GM12878 (cell line): ENCODE measurements at regions not wholly inside any gene's neighbourhood (a gene's known extent, or its start where the extent isn't known, plus 50 kb on each side); places are given as distances from the start of the nearest gene placed in this dataset.

Source experiments
- ATF2 ChIP-seq: IDR thresholded peaks from 2 replicates; pipeline ENCODE4 v1.6.1; 2012; ENCODE audit warnings: low read length, inconsistent platforms
- BCLAF1 ChIP-seq: fragments of 450-650 bp; IDR thresholded peaks from 2 replicates; pipeline ENCODE4 v1.6.1; 2017; ENCODE audit warnings: antibody characterized with exemption, mild to moderate bottlenecking, moderate library complexity
- CHD1 ChIP-seq: IDR thresholded peaks from 2 replicates; pipeline ENCODE4 v1.6.1; 2012; ENCODE audit warnings: low read depth, low read length, improper control_type of control experiment
- CTCF ChIP-seq, 3 experiments: IDR thresholded peaks in 2 of 3; conservative IDR thresholded peaks in 1 of 3; 2 replicates each; pipeline ENCODE4 v1.5.1; 2011; ENCODE audit warnings: low read depth in 3 of 3, low read length in 3 of 3, mild to moderate bottlenecking in 3 of 3, control low read depth in 2 of 3, moderate library complexity in 2 of 3, inconsistent platforms in 1 of 3, mixed read lengths in 1 of 3; ENCODE audit not compliant: control insufficient read depth in 2 of 3, insufficient read depth in 1 of 3; ENCODE audit errors: extremely low read depth in 1 of 3
- FOS ChIP-seq: IDR thresholded peaks from 3 replicates; pipeline ENCODE4 v1.6.1; 2011; ENCODE audit warnings: borderline replicate concordance; ENCODE audit not compliant: insufficient read length; ENCODE audit errors: extremely low read depth
- ZNF24 ChIP-seq: fragments of 450-650 bp; IDR thresholded peaks from 2 replicates; pipeline ENCODE4 v1.6.1; 2017; ENCODE audit warnings: antibody characterized with exemption, mild to moderate bottlenecking
- ZZZ3 ChIP-seq: IDR thresholded peaks from 2 replicates; pipeline ENCODE4 v1.6.1; 2011; ENCODE audit warnings: low read depth; ENCODE audit not compliant: control insufficient read depth, insufficient read length

GRCh38 chr2:235421618-235422017 lies 72.2 kb upstream of the AGAP1 start:
- no peak for TF ChIP-seq ZNF24
- TF ChIP-seq ZZZ3, result no peak
- no peak for TF ChIP-seq CTCF (IDR thresholded peaks at IDR 0.05 in 2 of 3, conservative IDR thresholded peaks at IDR 0.05 in 1 of 3; ENCODE audit: control insufficient read depth in 2 of 3, extremely low read depth in 1 of 3, insufficient read depth in 1 of 3, low read depth in 3 of 3, low read length in 3 of 3)
- TF ChIP-seq ATF2, result no peak
- TF ChIP-seq CHD1, result no peak
- TF ChIP-seq FOS, result no peak
- TF ChIP-seq BCLAF1, result no peak
